ENCODE measurements at regions not wholly inside any gene's neighbourhood (a gene's known extent, or its start where the extent isn't known, plus 50 kb on each side); places are given as distances from the start of the nearest gene placed in this dataset.
"Not testable (repeated sequence)": the region's sequence is repeated elsewhere in the genome, so short reads cannot be mapped to it uniquely, and the experiment has no call there.

DNA sequence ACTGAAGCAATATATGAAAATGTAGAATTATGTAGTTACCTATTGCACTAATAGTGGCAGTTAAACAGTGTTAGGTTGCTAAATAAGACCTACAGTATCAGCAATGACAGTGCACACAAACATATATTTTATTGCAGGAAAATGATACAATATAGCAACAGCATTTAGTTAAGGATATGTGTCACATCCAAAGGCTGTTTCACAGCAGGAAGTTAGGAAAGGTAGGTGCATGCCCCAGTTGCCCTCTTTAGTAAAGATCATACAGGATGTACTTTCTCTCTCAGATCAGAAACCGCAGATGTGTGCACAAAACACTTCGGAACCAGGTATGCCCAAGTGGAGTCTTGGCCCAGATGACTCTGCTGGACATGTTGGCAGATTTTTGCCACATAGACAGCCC, 444.1 kb downstream of the XIRP2 start:
- no peaks in the 10 kb centered on the region for H3K36me3 ChIP-seq (ENCODE audit: control insufficient read depth, insufficient read depth, low read length)
- intact Hi-C loops (cut with micrococcal nuclease; ENCODE audit: unreplicated experiment): no loop called here
- no peaks in the 10 kb centered on the region for H3K4me1 ChIP-seq (ENCODE audit: control insufficient read depth, insufficient read depth, low read length)
- ChIA-PET CTCF (no interaction called here), POLR2A (no interaction called here)
- no peaks in the 10 kb centered on the region for H3K27me3 ChIP-seq (ENCODE audit: control insufficient read depth, insufficient read depth, low read length)
- H3K4me3 ChIP-seq (ENCODE audit: low read depth in 2 of 2, low read length in 2 of 2): no peak overlapping the region
- H3K9me3 ChIP-seq (ENCODE audit: control insufficient read depth, insufficient read depth, low read depth, low read length): no peaks in the 10 kb centered on the region
- no peak overlapping the region for H3K27ac ChIP-seq (ENCODE audit: low read length)
- in situ Hi-C loops (cut with HindIII; ENCODE audit: low pct_unique_long_range_greater_than_20kb, low sequenced_read_pairs): no loop called here
- DNase-seq (ENCODE audit: low read depth, low spot score) (no peak), ATAC-seq (no peak)
- no peak for TF ChIP-seq TCF7L2 (IDR thresholded peaks at IDR 0.05; ENCODE audit: low read depth, low read length)
- no TSS peak for BruUV-seq (replicated peaks)

DNA sequence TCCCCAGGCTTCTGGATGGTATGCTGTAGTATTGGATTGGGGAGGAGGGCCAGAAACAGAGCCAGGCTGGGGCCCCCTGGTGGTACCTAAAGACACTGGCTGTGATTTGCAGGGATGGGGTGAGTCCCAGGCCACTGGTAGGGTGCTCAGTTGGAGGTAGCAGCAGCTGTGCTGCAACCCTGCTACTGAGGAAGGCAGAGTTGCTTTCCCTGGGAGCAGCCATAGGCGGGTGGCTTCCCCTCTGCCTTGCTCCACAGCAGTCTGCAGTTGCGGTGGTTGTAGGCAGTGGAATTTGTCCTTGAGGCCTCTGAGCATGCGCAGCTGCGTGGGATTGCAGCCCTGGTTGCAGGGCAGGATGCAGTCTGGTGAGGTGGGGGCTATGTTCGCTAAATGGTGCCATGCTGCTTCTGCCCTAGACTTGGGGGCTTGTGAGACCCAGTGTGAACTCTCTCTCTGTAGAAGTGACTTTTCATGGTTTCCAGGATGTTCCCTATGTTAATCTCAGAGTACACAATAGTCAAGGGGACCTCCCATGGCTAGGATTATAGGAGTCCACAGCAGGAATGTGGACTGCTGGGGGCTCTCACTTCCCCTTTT, 443.5 kb downstream of the XIRP2 start:
- H3K4me1 ChIP-seq (ENCODE audit: control insufficient read depth, insufficient read depth, low read length): no peaks in the 10 kb centered on the region
- no TSS peak for BruUV-seq (replicated peaks)
- no peak for ATAC-seq
- in situ Hi-C loops (cut with HindIII; ENCODE audit: low pct_unique_long_range_greater_than_20kb, low sequenced_read_pairs) (no loop called here), intact Hi-C loops (cut with micrococcal nuclease; ENCODE audit: unreplicated experiment) (no loop called here)
- H3K9me3 ChIP-seq (ENCODE audit: control insufficient read depth, insufficient read depth, low read depth, low read length): no peaks in the 10 kb centered on the region
- no peak overlapping the region for H3K4me3 ChIP-seq (ENCODE audit: low read depth in 2 of 2, low read length in 2 of 2)
- DNase-seq (ENCODE audit: low read depth, low spot score): no peak
- H3K27me3 ChIP-seq (ENCODE audit: control insufficient read depth, insufficient read depth, low read length): no peaks in the 10 kb centered on the region
- H3K36me3 ChIP-seq (ENCODE audit: control insufficient read depth, insufficient read depth, low read length): no peaks in the 10 kb centered on the region
- no peak overlapping the region for H3K27ac ChIP-seq (ENCODE audit: low read length)
- POLR2A ChIA-PET: no interaction called here
- CTCF ChIA-PET: no interaction called here
- TF ChIP-seq TCF7L2 (IDR thresholded peaks at IDR 0.05; ENCODE audit: low read depth, low read length) (no peak), SIN3A (IDR thresholded peaks at IDR 0.05; ENCODE audit: borderline replicate concordance, insufficient read depth, low read depth, low read length) (no peak), POLR2AphosphoS5 (IDR thresholded peaks at IDR 0.05; ENCODE audit: low read depth, low read length) (no peak)
- TF ChIP-seq, protein P1, sequence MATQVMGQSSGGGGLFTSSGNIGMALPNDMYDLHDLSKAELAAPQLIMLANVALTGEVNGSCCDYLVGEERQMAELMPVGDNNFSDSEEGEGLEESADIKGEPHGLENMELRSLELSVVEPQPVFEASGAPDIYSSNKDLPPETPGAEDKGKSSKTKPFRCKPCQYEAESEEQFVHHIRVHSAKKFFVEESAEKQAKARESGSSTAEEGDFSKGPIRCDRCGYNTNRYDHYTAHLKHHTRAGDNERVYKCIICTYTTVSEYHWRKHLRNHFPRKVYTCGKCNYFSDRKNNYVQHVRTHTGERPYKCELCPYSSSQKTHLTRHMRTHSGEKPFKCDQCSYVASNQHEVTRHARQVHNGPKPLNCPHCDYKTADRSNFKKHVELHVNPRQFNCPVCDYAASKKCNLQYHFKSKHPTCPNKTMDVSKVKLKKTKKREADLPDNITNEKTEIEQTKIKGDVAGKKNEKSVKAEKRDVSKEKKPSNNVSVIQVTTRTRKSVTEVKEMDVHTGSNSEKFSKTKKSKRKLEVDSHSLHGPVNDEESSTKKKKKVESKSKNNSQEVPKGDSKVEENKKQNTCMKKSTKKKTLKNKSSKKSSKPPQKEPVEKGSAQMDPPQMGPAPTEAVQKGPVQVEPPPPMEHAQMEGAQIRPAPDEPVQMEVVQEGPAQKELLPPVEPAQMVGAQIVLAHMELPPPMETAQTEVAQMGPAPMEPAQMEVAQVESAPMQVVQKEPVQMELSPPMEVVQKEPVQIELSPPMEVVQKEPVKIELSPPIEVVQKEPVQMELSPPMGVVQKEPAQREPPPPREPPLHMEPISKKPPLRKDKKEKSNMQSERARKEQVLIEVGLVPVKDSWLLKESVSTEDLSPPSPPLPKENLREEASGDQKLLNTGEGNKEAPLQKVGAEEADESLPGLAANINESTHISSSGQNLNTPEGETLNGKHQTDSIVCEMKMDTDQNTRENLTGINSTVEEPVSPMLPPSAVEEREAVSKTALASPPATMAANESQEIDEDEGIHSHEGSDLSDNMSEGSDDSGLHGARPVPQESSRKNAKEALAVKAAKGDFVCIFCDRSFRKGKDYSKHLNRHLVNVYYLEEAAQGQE (IDR thresholded peaks at IDR 0.05; ENCODE audit: insufficient read depth in 1 of 2, low read depth in 2 of 2, low read length in 1 of 2): no peak
- TF ChIP-seq, protein P2, sequence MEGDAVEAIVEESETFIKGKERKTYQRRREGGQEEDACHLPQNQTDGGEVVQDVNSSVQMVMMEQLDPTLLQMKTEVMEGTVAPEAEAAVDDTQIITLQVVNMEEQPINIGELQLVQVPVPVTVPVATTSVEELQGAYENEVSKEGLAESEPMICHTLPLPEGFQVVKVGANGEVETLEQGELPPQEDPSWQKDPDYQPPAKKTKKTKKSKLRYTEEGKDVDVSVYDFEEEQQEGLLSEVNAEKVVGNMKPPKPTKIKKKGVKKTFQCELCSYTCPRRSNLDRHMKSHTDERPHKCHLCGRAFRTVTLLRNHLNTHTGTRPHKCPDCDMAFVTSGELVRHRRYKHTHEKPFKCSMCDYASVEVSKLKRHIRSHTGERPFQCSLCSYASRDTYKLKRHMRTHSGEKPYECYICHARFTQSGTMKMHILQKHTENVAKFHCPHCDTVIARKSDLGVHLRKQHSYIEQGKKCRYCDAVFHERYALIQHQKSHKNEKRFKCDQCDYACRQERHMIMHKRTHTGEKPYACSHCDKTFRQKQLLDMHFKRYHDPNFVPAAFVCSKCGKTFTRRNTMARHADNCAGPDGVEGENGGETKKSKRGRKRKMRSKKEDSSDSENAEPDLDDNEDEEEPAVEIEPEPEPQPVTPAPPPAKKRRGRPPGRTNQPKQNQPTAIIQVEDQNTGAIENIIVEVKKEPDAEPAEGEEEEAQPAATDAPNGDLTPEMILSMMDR (IDR thresholded peaks at IDR 0.05): peak; percentile 34

DNA sequence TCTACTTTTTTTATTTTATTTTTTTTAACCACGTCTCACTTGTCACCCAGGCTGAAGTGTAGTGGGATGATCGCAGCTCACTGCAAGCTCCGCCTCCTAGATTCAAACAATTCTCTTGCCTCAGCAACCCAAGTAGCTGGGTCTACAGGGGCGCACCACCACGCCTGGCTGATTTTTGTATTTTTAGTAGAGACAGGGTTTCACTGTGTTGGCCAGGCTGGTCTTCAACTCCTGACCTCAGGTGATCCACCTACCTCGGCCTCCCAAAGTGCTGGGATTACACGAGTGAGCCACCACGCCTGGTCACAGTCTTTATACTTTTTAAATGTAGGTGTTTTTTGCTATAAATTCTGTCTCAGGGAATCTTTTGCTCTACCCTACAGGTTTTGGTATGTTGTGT, 440.5 kb downstream of the XIRP2 start:
- H3K9me3 ChIP-seq (ENCODE audit: control insufficient read depth, insufficient read depth, low read depth, low read length); H3K36me3 ChIP-seq (ENCODE audit: control insufficient read depth, insufficient read depth, low read length); H3K27ac ChIP-seq (ENCODE audit: low read length); CTCF ChIA-PET; BruUV-seq (replicated peaks); ATAC-seq; H3K27me3 ChIP-seq (ENCODE audit: control insufficient read depth, insufficient read depth, low read length); DNase-seq (ENCODE audit: low read depth, low spot score); H3K4me1 ChIP-seq (ENCODE audit: control insufficient read depth, insufficient read depth, low read length); intact Hi-C loops (cut with micrococcal nuclease; ENCODE audit: unreplicated experiment); H3K4me3 ChIP-seq (ENCODE audit: low read depth in 2 of 2, low read length in 2 of 2); POLR2A ChIA-PET; in situ Hi-C loops (cut with HindIII; ENCODE audit: low pct_unique_long_range_greater_than_20kb, low sequenced_read_pairs): not testable (repeated sequence)
